Neural cell (in vitro differentiated cells): ENCODE measurements at regions not wholly inside any gene's neighbourhood (a gene's known extent, or its start where the extent isn't known, plus 50 kb on each side); places are given as distances from the start of the nearest gene placed in this dataset.

Source experiments
- EP300 ChIP-seq: fragments of 450-650 bp; conservative IDR thresholded peaks from 2 replicates; pipeline ENCODE4 v1.6.1; 2014; ENCODE audit warnings: antibody characterized with exemption, mild to moderate bottlenecking, moderate library complexity; ENCODE audit not compliant: poor library complexity, severe bottlenecking
- EZH2 ChIP-seq: fragments of 200-600, 300-800 bp; shearing (Covaris generic), sonication (generic); IDR thresholded peaks from 2 replicates; pipeline ENCODE4 v1.6.1; 2014; ENCODE audit warnings: antibody characterized with exemption, low read length, borderline replicate concordance, mild to moderate bottlenecking; ENCODE audit not compliant: insufficient read depth, poor library complexity, severe bottlenecking
- MXI1 ChIP-seq: fragments of 450-650 bp; conservative IDR thresholded peaks from 2 replicates; pipeline ENCODE4 v1.6.1; 2014; ENCODE audit warnings: antibody characterized with exemption, mild to moderate bottlenecking; ENCODE audit not compliant: poor library complexity, severe bottlenecking
- POLR2AphosphoS5 ChIP-seq: IDR thresholded peaks from 2 replicates; pipeline ENCODE4 v1.6.1; 2012
- RAD21 ChIP-seq: fragments of 450-650 bp; conservative IDR thresholded peaks from 2 replicates; pipeline ENCODE4 v1.6.1; 2014; ENCODE audit warnings: antibody characterized with exemption, mild to moderate bottlenecking, moderate library complexity
- SMC3 ChIP-seq: fragments of 450-650 bp; conservative IDR thresholded peaks from 2 replicates; pipeline ENCODE4 v1.6.1; 2014; ENCODE audit warnings: antibody characterized with exemption, mild to moderate bottlenecking, moderate library complexity; ENCODE audit not compliant: poor library complexity
- TAF1 ChIP-seq: IDR thresholded peaks from 2 replicates; pipeline ENCODE4 v1.6.1; 2012; ENCODE audit warnings: low read depth
- TF ChIP-seq, protein P1 (sequence below): fragments of 450-650 bp; IDR thresholded peaks from 2 replicates; pipeline ENCODE4 v1.5.1; 2014; ENCODE audit warnings: antibody characterized with exemption, mild to moderate bottlenecking, moderate library complexity; ENCODE audit not compliant: poor library complexity, severe bottlenecking
- TF ChIP-seq, protein P2 (sequence below): IDR thresholded peaks from 2 replicates; pipeline ENCODE4 v1.6.1; 2012; ENCODE audit warnings: borderline replicate concordance

DNA sequence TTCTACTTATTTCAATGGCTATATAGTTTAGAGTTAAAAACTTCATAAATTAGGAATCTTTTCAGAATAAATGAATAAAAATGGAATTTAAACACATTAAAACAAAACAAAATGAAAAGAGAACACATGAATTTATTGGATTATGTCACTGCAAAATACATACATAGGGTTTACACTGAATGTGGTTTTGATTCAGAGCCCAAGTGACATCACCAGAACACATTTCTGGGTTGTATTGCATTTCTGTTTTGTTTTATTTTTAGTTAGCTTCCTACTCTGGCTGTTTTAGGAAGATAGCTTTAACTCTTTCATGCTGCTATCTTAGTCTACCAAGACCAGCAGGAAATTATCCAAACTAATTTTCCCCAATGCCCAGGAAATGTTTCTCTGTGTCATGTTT, 1935.0 kb downstream of the EFNA5 start:
- TF ChIP-seq EP300, result no peak
- no peak for TF ChIP-seq RAD21
- no peak for TF ChIP-seq EZH2
- TF ChIP-seq, protein P1, sequence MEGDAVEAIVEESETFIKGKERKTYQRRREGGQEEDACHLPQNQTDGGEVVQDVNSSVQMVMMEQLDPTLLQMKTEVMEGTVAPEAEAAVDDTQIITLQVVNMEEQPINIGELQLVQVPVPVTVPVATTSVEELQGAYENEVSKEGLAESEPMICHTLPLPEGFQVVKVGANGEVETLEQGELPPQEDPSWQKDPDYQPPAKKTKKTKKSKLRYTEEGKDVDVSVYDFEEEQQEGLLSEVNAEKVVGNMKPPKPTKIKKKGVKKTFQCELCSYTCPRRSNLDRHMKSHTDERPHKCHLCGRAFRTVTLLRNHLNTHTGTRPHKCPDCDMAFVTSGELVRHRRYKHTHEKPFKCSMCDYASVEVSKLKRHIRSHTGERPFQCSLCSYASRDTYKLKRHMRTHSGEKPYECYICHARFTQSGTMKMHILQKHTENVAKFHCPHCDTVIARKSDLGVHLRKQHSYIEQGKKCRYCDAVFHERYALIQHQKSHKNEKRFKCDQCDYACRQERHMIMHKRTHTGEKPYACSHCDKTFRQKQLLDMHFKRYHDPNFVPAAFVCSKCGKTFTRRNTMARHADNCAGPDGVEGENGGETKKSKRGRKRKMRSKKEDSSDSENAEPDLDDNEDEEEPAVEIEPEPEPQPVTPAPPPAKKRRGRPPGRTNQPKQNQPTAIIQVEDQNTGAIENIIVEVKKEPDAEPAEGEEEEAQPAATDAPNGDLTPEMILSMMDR, result no peak
- TF ChIP-seq TAF1, result no peak
- no peak for TF ChIP-seq POLR2AphosphoS5
- TF ChIP-seq SMC3, result no peak
- TF ChIP-seq, protein P2, sequence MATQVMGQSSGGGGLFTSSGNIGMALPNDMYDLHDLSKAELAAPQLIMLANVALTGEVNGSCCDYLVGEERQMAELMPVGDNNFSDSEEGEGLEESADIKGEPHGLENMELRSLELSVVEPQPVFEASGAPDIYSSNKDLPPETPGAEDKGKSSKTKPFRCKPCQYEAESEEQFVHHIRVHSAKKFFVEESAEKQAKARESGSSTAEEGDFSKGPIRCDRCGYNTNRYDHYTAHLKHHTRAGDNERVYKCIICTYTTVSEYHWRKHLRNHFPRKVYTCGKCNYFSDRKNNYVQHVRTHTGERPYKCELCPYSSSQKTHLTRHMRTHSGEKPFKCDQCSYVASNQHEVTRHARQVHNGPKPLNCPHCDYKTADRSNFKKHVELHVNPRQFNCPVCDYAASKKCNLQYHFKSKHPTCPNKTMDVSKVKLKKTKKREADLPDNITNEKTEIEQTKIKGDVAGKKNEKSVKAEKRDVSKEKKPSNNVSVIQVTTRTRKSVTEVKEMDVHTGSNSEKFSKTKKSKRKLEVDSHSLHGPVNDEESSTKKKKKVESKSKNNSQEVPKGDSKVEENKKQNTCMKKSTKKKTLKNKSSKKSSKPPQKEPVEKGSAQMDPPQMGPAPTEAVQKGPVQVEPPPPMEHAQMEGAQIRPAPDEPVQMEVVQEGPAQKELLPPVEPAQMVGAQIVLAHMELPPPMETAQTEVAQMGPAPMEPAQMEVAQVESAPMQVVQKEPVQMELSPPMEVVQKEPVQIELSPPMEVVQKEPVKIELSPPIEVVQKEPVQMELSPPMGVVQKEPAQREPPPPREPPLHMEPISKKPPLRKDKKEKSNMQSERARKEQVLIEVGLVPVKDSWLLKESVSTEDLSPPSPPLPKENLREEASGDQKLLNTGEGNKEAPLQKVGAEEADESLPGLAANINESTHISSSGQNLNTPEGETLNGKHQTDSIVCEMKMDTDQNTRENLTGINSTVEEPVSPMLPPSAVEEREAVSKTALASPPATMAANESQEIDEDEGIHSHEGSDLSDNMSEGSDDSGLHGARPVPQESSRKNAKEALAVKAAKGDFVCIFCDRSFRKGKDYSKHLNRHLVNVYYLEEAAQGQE, result no peak
- no peak for TF ChIP-seq MXI1
